IMR-90 (cell line): ENCODE measurements at regions not wholly inside any gene's neighbourhood (a gene's known extent, or its start where the extent isn't known, plus 50 kb on each side); places are given as distances from the start of the nearest gene placed in this dataset.

Experiments
- ATAC-seq: fragments of 200-7000 bp; cut with Tn5 transposase; 2 replicates; pipeline ENCODE4 v1.9.1; 2020; ENCODE audit warnings: low read depth, mild to moderate bottlenecking, moderate library complexity
- BruUV-seq: library from RNA; stranded (reverse); fragments of 400-500 nt; replicated peaks from 2 replicates; lab custom pipeline; 2021; lab: Mats Ljungman, UMichigan
- CTCF ChIA-PET: fragments of 300-600 bp; formaldehyde crosslinking; extraction: SDS; loops from one replicate; lab custom pipeline; 2021; ENCODE audit warnings: antibody characterized with exemption; lab: Yijun Ruan, JAX
- POLR2A ChIA-PET: fragments of 300-600 bp; sonication (Branson Sonifier 250); formaldehyde crosslinking; loops from one replicate; lab custom pipeline; 2022; ENCODE audit warnings: antibody characterized with exemption; ENCODE audit not compliant: unreplicated experiment; lab: Charles Lee
- DNase-seq: peaks from one replicate; pipeline ENCODE4 v3.0.0; 2013
- H2AFZ ChIP-seq: replicated peaks from 2 replicates; pipeline ENCODE3; 2013; ENCODE audit warnings: low read length, mild to moderate bottlenecking; ENCODE audit not compliant: poor library complexity
- H2AK5ac ChIP-seq: 2 replicates; pipeline ENCODE4 v1.6.1; 2013; ENCODE audit warnings: low read depth, low read length, inconsistent platforms
- H2AK9ac ChIP-seq: replicated peaks from 2 replicates; pipeline ENCODE3; 2013; ENCODE audit warnings: mild to moderate bottlenecking, low read depth, low read length, moderate library complexity; ENCODE audit not compliant: poor library complexity
- H2BK120ac ChIP-seq: 2 replicates; pipeline ENCODE4 v1.6.1; 2013; ENCODE audit warnings: low read depth, low read length, inconsistent platforms
- H2BK15ac ChIP-seq: 3 replicates; pipeline ENCODE4 v1.6.1; 2013; ENCODE audit warnings: low read depth, low read length, inconsistent platforms
- H2BK20ac ChIP-seq: 2 replicates; pipeline ENCODE4 v1.6.1; 2013; ENCODE audit warnings: low read depth, mild to moderate bottlenecking, inconsistent platforms, low read length, moderate library complexity
- H2BK5ac ChIP-seq: 2 replicates; pipeline ENCODE4 v1.6.1; 2013; ENCODE audit warnings: mild to moderate bottlenecking, low read depth, low read length, inconsistent platforms; ENCODE audit not compliant: poor library complexity, severe bottlenecking
- H3K14ac ChIP-seq: replicated peaks from 2 replicates; pipeline ENCODE4 v1.6.1; 2013; ENCODE audit warnings: low read depth, low read length, inconsistent platforms
- H3K18ac ChIP-seq: 2 replicates; pipeline ENCODE4 v1.6.1; 2013; ENCODE audit warnings: low read depth, low read length, control low read depth
- H3K23ac ChIP-seq: 2 replicates; pipeline ENCODE4 v1.6.1; 2013; ENCODE audit warnings: low read depth, low read length, inconsistent platforms
- H3K27ac ChIP-seq: 2 replicates; pipeline ENCODE4 v1.5.1; 2013; ENCODE audit warnings: mild to moderate bottlenecking, control low read depth, low read length; ENCODE audit not compliant: insufficient read depth
- H3K27me3 ChIP-seq: 2 replicates; pipeline ENCODE4 v1.6.1; 2013; ENCODE audit warnings: low read length; ENCODE audit not compliant: control insufficient read depth, insufficient read depth
- H3K36me3 ChIP-seq: 2 replicates; pipeline ENCODE4 v1.6.1; 2013; ENCODE audit warnings: low read length, mixed read lengths; ENCODE audit not compliant: control insufficient read depth, insufficient read depth
- H3K4ac ChIP-seq: 2 replicates; pipeline ENCODE4 v1.6.1; 2013; ENCODE audit warnings: low read depth, low read length, inconsistent platforms
- H3K4me1 ChIP-seq: 2 replicates; pipeline ENCODE4 v1.6.1; 2013; ENCODE audit warnings: low read length, mixed read lengths; ENCODE audit not compliant: control insufficient read depth, insufficient read depth
- H3K4me2 ChIP-seq: 2 replicates; pipeline ENCODE4 v1.6.1; 2013; ENCODE audit warnings: low read depth, mild to moderate bottlenecking, control low read depth, low read length, moderate library complexity
- H3K4me3 ChIP-seq: 2 replicates; pipeline ENCODE4 v1.5.1; 2013; ENCODE audit warnings: low read depth, mild to moderate bottlenecking, control low read depth, low read length, moderate library complexity; ENCODE audit not compliant: insufficient read depth
- H3K56ac ChIP-seq: 2 replicates; pipeline ENCODE4 v1.6.1; 2013; ENCODE audit warnings: low read length, inconsistent platforms; ENCODE audit not compliant: insufficient read depth; ENCODE audit errors: extremely low read depth
- H3K79me1 ChIP-seq, 2 experiments: 2 replicates each; pipeline ENCODE4 v1.6.1; 2013; ENCODE audit warnings: low read length in 2 of 2, inconsistent platforms in 1 of 2, low read depth in 1 of 2
- H3K9ac ChIP-seq: 2 replicates; pipeline ENCODE4 v1.6.1; 2013; ENCODE audit warnings: low read depth, low read length, control low read depth
- H3K9me1 ChIP-seq: 2 replicates; pipeline ENCODE4 v1.6.1; 2013; ENCODE audit warnings: low read length, inconsistent platforms; ENCODE audit not compliant: insufficient read depth
- H3K9me3 ChIP-seq: 2 replicates; pipeline ENCODE4 v1.6.1; 2013; ENCODE audit warnings: low read length; ENCODE audit not compliant: control insufficient read depth, insufficient read depth
- H4K20me1 ChIP-seq: 2 replicates; pipeline ENCODE4 v1.6.1; 2013; ENCODE audit warnings: low read length, inconsistent platforms; ENCODE audit not compliant: insufficient read depth
- H4K5ac ChIP-seq: 2 replicates; pipeline ENCODE4 v1.6.1; 2013; ENCODE audit warnings: mild to moderate bottlenecking, low read depth, low read length, control low read depth
- H4K8ac ChIP-seq, 2 experiments: 2 replicates each; pipeline ENCODE4 v1.6.1; 2013; ENCODE audit warnings: low read depth in 2 of 2, low read length in 2 of 2, control low read depth in 1 of 2, inconsistent platforms in 1 of 2
- H4K91ac ChIP-seq: 2 replicates; pipeline ENCODE4 v1.6.1; 2013; ENCODE audit warnings: low read depth, low read length, inconsistent platforms; ENCODE audit not compliant: insufficient read depth
- CTCF ChIP-seq: conservative IDR thresholded peaks from 2 replicates; pipeline ENCODE4 v1.5.1; 2012; ENCODE audit warnings: mild to moderate bottlenecking, low read depth, low read length, improper control_type of control experiment
- ELK1 ChIP-seq: fragments of 150-350 bp; IDR thresholded peaks from 2 replicates; pipeline ENCODE4 v1.6.1; 2016; ENCODE audit warnings: low read depth, mild to moderate bottlenecking, low read length, moderate library complexity, borderline replicate concordance
- FOS ChIP-seq: fragments of 150-350 bp; IDR thresholded peaks from 2 replicates; pipeline ENCODE4 v1.6.1; 2016; ENCODE audit warnings: low read depth, low read length
- MXI1 ChIP-seq: IDR thresholded peaks from 2 replicates; pipeline ENCODE4 v1.6.1; 2012; ENCODE audit warnings: low read depth, mild to moderate bottlenecking, low read length, moderate library complexity, borderline replicate concordance
- NFE2L2 ChIP-seq: fragments of 150-350 bp; IDR thresholded peaks from 2 replicates; pipeline ENCODE4 v1.6.1; 2016; ENCODE audit warnings: low read depth, mild to moderate bottlenecking, low read length
- RAD21 ChIP-seq: IDR thresholded peaks from 2 replicates; pipeline ENCODE4 v1.6.1; 2012; ENCODE audit warnings: low read length, improper control_type of control experiment
- RCOR1 ChIP-seq: IDR thresholded peaks from 2 replicates; pipeline ENCODE4 v1.6.1; 2012; ENCODE audit warnings: mild to moderate bottlenecking, low read length, improper control_type of control experiment; ENCODE audit not compliant: insufficient replicate concordance
- RFX5 ChIP-seq: IDR thresholded peaks from 2 replicates; pipeline ENCODE4 v1.8.0; 2012; ENCODE audit warnings: low read depth, mild to moderate bottlenecking, low read length, moderate library complexity
- WGBS, 2 experiments: methylation state at CpG; one replicate each; pipeline versions ENCODE4 v1.1.5 to v1.1.7; 2013; ENCODE audit warnings: missing lambda C conversion rate in 2 of 2; ENCODE audit not compliant: insufficient read length in 1 of 2; ENCODE audit errors: extremely low coverage in 2 of 2; 5-methylcytosine and 5-hydroxymethylcytosine counted together
- dilution Hi-C: fragments of 300-500 bp; cut with HindIII; formaldehyde crosslinking; loops from one replicate; pipeline ENCODE4 v1.14.3; 2018; ENCODE audit warnings: low sequenced_read_pairs; ENCODE audit not compliant: unreplicated experiment
- in situ Hi-C: fragments of 300-500 bp; cut with MboI; formaldehyde crosslinking; loops from 3 replicates; pipeline ENCODE4 v1.14.3; 2019; ENCODE audit warnings: low sequenced_read_pairs, inconsistent platforms, mixed read lengths
- intact Hi-C: fragments of 100-400 bp; cut with micrococcal nuclease; formaldehyde crosslinking; loops from 2 replicates; pipeline ENCODE4 v1.10.0; 2022

GRCh38 chr13:111857846-111858560 is 208.9 kb upstream of the SOX1 start:
- no peak overlapping the region for H3K4ac ChIP-seq
- H3K36me3 ChIP-seq, result no peaks in the 10 kb centered on the region
- H3K4me1 ChIP-seq, result no peaks in the 10 kb centered on the region
- H3K79me1 ChIP-seq, result no peaks in the 10 kb centered on the region
- TF ChIP-seq MXI1 (no peak), FOS (no peak), RCOR1 (no peak), RFX5 (no peak), NFE2L2 (no peak), ELK1 (no peak), CTCF (no peak), RAD21 (no peak)
- no peaks in the 10 kb centered on the region for H4K20me1 ChIP-seq
- H2BK15ac ChIP-seq, result no peak overlapping the region
- H3K56ac ChIP-seq, result no peak overlapping the region
- intact Hi-C loops (no loop called here), dilution Hi-C loops (no loop called here), in situ Hi-C loops (no loop called here)
- H2AK9ac ChIP-seq, result no peak overlapping the region
- H3K23ac ChIP-seq, result no peak overlapping the region
- H3K18ac ChIP-seq, result no peak overlapping the region
- H3K9ac ChIP-seq, result no peak overlapping the region
- no peak overlapping the region for H2BK20ac ChIP-seq
- no peak overlapping the region for H2AFZ ChIP-seq
- H2BK5ac ChIP-seq, result no peak overlapping the region
- H3K14ac ChIP-seq, result no peak overlapping the region
- CTCF ChIA-PET, result no interaction called here
- H3K27ac ChIP-seq, result no peak overlapping the region
- no peak overlapping the region for H3K4me3 ChIP-seq
- no peak overlapping the region for H4K8ac ChIP-seq
- no peak overlapping the region for H4K91ac ChIP-seq
- 78% methylated on average over 12 of the region's 32 CpGs; no CpG with 5 or more reads in 1 of the 2 experiments for WGBS, 2 experiments
- H3K4me2 ChIP-seq, result no peak overlapping the region
- H2AK5ac ChIP-seq, result no peak overlapping the region
- DNase-seq (no peak), ATAC-seq (no peak)
- no peak overlapping the region for H2BK120ac ChIP-seq
- peaks cover 68% of the 10 kb centered on the region for H3K9me3 ChIP-seq
- no TSS peak for BruUV-seq
- H4K5ac ChIP-seq, result no peak overlapping the region
- POLR2A ChIA-PET, result no interaction called here
- no peaks in the 10 kb centered on the region for H3K9me1 ChIP-seq
- no peaks in the 10 kb centered on the region for H3K27me3 ChIP-seq
